HG02588 (cell line): ENCODE measurements at regions not wholly inside any gene's neighbourhood (a gene's known extent, or its start where the extent isn't known, plus 50 kb on each side); places are given as distances from the start of the nearest gene placed in this dataset.

ENCODE experiments used
- ATAC-seq: cut with Tn5 transposase; IDR thresholded peaks from one replicate; pipeline ENCODE4 v1.9.1; 2021; ENCODE audit warnings: mild to moderate bottlenecking, moderate library complexity; ENCODE audit not compliant: unreplicated experiment

DNA sequence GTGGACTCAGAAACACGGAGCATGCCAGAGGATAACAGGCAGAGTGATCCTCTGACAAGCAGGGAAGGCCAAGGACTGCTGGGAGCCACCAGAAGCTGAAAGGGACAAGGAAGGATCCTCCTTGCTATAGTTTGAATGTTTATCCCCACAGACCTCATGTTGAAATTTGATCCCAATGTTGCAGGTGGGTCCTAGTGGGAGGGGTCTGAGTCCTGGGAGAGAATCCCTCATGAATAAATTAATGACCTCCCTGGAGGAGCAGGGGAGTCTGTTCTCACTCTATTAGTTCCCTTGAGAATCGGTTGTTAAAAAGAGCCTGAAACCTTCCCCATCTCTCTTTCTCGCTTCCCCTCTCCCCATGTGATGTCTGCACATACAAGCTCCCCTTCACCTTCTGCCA lies 124.4 kb downstream of the FBXO15 start:
- ATAC-seq, result no peak

DNA sequence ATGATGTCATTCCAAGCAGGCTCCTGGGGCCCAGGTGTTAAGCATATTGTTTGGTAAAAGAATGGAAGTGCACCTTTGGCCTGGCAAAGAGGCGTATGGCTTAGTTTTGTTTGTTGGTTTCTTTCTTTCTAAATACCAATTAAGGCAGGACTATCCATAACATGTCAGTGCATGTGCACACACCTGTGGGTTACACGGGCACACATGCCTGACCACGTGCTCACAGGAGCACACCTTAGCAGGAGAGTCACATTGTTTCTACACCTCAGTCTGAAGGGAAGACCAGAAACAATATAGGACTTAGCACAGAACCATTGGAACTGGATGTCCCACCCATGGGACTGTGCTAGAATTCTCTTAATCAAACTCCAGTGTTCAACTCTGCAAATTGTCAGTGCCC lies 127.8 kb downstream of the FBXO15 start:
- no peak for ATAC-seq

DNA sequence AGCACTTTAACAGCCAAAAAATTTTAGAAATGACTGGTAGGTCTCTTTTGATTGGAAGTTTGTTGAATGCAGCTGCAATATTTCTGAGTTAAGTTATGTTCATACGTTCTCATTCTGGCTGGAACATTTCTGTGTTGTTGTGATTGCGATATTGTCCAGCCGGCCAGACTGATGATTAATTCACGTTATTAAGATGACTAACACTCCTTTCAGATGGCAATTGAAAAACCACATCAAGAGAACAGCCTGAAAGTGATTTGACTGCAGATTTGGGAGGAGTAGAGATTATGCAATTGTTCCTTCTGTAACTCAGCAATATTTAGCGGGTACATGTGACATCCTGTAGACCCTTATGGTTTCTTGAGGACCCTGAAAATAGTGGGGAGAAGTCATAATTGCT lies 133.7 kb downstream of the FBXO15 start:
- no peak for ATAC-seq

DNA sequence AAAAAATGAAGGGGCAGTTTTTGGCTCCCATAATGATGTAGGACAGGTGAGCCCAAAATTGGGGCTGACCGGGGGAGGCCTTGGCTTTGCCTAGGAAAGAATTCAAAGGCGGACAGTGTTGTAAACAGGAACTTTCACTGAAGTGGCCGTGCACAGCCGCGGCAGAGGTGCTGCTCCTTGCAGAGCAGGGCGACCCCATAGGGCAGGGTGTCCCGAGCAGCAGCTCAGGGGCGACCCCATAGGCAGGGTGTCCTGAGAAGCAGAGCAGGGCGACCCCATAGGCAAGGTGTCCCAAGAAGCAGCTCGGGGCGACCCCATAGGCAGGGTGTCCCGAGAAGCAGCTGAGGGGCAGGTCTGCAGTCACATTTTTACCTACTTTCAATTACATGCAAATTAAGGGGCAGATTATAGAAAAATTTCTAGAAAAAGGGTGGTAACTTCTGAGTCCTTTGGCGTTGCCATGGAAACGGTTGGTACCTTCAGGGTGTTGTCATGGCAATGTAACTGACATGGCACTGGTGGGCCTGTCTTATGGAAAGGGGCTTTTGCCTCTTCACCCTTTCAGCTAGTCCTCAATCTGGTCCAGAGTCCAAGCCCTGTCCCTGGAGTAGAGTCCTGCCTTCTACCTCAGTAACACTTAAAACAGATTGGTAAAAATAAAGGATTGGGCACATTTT lies 134.5 kb downstream of the FBXO15 start:
- no peak for ATAC-seq

DNA sequence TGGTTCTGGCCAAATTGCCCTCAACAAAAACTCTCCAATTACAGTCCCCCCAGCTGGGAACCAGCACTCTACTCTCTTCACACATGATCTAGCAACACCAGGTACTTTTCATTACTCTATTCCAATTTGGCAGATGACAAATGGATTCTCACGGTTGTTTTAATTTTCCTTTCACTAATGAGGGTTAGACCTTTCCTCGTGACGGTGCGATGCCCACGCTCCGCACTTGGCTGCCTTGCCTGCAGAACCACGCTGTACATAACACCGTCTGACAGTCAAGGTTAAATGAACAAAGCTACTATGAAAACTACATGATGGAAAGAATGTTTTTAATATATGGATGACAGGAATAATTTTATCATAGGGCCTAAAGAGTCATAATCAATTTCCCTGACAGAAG lies 141.5 kb downstream of the FBXO15 start:
- no peak for ATAC-seq

DNA sequence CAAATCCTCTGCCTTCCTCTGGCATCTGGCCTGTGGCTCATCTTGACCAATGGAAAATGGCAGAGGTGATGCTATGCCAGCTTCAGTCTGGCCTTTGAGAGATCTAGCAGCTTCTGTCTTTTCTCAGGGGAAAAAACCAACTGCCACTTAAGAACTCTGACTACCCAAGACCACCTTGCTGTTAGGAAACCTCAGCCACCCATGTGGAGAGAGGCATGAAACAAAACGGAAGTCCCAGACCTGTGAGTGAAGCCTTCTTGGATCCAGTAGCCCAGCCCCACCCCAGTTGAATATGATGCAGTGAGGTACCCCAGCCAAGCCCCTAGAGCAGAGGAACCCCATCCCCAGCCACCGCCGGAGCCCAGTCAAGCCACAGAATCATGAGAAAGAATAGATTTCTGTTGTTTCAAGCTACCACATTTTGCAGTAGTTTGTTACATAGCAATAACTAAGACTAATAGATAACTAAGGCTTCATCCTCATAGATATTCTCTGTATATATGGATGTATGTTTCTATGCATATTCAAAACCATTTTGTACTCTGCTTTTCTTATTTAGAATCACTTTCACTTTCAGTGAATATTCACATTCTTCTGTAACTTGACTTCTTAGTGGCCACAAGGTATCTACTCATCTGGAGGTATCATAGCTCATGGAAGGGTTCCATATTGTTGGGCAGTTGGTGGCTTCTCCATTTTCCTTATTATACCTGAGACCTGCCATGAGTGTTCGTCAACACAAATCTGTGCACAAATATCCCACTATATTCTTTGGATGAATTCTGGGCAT lies 142.1 kb downstream of the FBXO15 start:
- ATAC-seq, result no peak

DNA sequence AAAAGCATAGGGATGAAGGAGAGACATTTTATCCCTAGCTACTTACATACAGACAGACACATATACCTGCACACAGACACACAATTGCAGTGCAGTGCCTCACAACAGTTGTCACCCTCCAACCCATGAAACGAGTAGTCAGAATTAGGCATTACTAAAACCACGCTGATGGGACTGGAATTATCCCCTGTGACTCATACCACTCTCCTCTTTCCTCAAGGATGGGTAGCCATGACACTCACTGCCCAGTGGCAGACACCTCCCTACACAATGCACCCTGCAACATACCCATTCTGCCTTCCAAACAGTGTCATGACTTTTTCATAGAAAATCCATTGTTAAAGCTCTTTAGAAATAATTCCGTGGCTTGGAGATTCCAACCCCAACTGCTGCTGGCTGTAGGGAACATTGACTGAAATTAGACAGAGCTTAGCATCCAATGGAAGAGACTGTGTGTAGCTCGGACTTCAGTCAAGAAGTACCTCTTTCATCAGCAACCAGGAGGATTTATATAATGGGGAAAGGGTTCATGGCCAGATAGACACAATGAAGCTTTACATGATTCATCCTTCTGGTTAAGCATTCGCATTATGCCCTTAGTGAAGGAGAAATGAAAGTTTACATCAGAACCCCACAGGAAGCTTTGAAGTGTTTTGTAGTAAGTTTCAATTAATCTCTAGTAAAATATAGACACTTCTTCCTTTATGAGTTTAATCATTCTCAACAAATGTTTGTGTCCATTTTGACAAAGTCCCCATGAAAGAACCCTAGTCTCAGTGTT lies 155.2 kb downstream of the FBXO15 start:
- ATAC-seq, result no peak

DNA sequence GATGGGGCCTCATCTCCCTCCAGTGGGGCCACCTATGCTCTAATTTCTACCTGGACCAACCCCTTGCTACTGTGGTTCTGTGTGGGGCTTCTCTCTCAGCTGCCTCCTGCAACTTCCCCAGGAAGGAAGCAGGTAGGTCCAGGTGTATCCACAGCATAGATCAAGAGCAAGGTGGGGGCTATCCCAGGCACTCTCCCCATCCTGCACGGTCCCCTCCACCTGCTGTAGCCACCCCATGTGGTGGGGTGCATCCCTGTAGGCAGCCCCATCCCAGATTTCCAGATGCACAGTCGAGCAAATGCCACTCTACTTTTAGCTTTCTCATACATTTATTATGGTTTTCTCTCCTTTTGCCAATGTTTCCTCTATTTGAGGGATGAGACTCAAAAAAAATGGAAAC lies 156.1 kb downstream of the FBXO15 start:
- ATAC-seq, result no peak

DNA sequence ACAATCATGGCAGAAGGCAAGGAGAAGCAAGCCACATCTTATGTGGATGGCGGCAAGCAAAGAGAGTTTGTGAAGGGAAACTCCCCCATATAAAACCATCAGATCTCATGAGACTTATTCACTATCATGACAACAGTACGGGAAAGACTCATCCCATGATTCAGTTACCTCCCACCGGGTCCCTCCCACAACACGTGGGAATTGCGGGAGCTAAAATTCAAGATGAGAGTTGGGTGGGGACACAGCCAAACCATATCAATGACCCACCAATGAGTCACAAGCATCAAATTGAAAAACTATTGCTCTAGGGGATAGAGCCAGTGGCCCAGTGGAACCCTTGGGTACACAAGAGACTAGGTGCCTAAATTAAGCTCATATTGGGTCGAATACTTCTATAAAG lies 157.4 kb downstream of the FBXO15 start:
- no peak for ATAC-seq

DNA sequence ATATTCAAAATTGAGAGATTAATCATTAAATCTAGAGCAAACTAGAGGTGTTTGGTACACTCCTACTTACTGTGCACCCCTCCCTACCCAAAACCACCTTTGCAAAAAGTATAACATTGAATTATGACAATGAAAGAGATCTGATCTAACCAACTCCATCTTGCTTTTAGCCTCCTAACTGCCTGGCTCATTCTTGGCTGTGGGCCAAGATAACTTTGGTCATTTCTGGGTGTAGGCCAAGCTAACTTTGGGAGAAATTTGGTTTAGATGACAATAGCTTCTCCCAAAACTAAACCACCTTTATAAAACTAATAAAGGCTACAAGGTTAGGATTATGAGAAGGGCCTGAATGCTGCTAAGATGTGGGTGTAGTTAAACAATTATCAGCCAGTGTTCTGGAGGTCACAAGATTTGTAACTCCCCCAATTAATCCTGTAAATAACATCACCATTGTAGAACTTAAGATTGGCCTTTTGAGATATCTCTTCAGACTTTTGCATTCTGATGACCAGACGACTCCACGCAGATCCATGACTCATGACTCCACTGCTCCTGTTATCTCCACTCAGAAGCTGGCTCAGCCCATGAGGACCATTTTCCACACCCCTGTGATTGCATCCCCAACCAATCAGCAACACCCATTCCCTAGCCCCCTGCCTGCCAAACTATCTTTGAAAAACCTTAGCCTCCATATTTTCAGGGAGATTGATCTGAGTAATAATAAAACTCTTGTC lies 160.2 kb downstream of the FBXO15 start:
- ATAC-seq, result no peak

DNA sequence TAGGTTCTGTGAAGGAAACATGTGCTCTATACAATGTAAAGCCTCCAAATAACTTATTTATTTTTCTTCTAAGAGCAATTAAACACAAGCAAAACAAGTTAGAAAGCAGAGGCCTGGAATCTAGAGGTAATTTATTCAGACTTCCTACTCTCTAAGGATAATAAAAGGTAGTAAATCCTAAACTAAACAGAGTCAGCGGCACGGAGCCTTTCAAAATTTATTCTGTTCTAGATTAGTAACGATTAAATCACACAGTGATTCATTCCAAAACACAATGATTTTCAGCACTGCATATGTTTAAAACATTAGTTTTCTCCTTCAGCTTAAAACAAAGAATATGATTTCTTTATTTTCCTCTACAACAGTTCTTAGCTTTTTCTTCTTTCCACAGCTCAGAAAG lies 160.9 kb downstream of the FBXO15 start:
- no peak for ATAC-seq

DNA sequence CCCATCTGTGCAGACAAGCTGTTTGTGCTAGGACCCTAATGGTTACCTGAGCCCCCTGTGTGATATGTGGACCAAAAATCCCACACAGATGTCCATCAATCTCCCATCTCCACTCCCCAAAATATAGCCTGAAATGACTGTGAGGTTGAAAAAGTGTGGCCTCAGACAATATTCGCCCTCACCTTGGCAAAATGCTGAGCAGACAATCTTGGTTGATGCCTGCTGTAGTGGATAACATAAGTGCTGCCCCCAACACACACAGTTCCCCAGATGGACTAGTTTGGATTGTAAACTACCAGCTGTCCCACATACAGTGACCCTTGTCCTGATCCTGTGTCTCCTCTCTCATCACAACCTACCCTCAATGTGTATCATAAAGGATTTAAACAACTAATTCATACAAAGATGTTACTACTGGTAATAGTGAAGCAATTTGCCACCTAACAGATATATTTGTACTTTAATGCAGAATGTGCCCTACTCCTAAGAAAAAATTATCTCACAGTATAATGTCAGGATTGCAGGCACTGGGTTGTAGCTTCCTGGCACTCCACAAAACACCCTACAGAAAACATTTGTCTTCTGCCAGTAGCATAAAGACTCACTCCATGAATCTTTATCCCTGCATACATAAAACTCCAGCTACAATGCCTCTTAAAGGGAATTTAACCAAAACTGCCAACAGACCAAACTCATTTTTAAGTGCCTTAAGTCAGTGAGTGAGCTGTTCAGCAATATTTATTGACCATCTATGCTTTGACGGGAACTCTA lies 161.6 kb downstream of the FBXO15 start:
- no peak for ATAC-seq

DNA sequence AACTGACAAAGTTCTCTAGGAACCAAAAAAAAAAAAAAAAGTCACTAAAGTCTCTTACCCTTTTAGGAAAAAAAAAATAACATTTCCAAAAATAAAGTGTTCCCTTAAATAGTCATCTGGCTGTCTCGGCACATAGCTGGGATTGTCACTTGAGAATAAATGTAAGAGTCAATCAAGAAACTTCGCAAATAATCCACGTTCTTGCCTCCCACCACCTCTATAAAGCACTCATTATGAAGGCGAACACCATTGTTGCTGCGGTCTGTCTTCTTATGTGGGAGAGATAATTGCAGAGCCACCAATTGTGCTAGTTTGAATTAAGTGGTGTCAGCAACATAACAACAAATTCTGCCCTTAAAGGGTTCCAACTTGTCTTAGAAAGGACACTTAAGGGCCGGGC lies 163.7 kb downstream of the FBXO15 start:
- no peak for ATAC-seq

DNA sequence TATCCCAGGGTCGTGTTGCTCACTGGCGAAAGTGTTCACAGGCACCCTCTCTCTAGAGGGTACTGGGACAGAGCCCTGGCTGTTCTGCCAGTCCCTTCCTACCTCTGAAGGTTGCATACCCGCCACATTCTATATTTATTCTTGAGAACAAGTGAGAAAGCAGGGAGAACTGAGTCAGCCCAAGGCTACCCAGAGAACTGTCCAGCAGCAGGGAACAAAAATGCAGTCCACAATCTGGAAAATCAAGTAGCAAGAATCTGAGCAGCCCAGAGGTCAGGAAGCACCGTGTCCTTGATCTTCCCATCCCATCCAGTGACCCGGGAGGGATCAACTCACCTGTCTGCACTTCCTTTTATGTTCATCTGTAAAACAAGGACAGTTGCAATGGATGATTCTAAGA lies 164.1 kb downstream of the FBXO15 start:
- no peak for ATAC-seq

DNA sequence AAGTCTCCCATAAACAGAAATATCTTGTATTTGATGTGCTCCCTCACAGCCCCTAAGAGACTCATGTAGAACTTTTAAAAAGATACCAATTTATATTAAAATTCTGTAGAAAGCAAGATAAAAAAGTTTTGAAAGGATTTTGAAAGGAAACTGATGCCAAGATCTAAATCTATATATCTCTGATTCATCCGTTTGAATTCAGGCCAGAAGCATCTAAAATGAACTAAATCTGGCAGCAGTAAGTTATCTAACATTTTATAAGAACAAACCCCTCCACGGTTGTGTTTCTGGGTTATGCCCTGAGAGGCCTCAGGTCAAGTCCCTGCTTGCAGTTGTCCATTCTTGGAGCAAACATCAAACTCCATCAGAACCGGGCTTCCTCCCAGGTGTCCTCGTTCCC lies 165.8 kb downstream of the FBXO15 start:
- ATAC-seq, result no peak

DNA sequence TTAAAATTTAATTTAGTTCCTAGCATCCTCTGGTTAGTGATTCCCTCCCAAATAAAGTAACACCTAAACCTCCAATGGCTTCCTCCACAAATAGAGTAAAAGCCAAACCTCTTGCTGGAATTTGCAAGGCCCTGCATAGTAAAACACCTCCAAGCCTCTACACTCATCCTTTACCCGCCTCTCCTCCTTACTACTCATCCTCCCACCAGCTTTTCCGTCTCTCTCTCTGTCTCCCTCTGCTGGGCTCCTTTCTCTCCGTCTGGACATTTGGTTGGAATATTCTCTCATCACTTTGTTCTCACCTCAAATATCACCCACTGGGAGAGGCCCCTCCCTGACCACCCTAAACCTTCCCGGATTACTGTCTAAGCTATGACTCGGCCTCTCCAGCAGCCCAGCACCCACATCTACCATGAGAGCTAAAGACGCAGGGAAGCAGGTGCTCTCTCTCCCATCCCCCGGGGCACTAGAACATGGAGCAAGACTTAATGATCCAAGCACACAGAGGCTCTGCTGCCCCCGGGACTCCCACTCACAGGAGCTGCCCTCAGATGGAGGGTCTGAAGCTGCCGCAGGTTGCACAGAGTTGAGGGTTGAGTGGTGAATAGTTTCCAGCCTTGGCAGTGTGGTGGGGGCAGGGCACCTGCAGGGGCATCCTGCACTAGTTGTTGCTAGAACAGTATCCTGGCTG lies 167.2 kb downstream of the FBXO15 start:
- ATAC-seq, result no peak

DNA sequence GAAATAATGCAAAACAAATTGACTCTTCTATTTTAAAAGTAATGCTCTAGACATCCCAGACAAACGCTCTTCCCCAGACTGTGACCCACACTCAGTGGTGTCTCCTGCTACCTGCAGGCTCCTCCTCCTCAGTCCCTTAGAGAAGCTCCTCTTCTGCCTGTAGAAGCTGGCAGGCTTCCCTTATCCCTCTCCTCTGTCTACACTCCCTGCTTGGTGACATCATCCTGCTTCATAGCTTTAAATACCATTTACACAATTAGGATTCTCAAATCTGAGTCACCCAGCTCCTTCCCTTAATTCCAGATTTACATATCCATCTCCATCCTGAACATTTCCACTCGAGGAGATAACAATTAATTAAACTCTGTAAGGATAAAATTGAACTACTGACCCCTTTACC lies 167.9 kb downstream of the FBXO15 start:
- ATAC-seq, result no peak

DNA sequence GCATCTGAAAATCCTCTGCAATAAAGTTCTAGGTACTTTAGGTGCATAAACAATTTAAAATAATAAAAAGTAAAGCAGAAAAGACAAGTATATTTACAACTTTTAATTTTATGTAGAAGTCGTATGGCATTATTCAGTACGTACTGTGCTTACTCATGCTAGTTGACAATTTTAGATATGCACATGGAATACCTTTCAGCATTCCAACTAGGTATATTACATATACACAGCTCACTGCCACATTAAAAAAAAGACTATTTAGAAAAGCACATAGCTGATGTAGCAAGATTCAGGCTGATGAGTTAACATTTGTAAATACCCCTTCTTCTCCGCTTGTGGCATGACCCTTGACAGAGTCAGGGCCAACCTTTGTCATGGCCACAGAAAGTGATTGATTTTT lies 171.2 kb downstream of the FBXO15 start:
- no peak for ATAC-seq

DNA sequence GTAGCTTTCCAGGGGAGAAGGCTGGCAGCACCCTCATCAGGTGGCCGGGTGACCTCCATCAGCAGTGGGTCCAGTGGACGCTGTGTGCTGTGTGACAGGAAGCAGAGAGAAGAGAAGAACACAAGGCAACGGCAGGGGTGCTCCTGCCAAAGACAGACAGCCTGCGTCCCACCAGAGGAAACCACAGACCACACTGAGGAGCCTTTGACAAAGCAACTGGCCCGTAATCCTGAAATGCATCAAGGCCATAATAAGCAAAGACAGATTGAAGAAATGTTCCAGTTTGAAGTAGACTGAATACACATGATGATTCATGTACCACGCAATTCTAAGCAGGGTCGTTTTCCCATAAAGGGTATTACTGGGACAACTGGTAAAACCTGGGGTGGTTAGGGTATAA lies 172.4 kb downstream of the FBXO15 start:
- no peak for ATAC-seq

DNA sequence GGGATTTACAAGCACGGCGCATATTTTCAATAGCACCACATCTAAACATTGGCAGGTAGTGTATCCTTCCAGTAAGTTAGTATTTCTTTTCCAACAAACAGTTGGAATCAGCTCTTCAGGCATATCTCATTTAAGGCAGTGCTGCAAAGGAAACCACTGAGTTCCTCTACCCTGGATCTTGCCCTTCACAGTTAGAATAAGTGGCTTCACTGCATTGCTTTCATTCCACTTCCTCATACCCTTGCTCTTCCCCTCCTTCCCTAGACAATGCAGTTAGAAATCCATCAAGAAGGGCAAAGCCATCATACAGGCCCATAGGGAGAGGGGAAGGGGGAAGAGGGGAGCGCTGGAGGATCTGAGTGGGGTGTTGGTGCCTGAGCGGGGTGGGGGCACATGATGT lies 173.7 kb downstream of the FBXO15 start:
- ATAC-seq, result no peak
